RWPE2 (cell line): ENCODE measurements at regions not wholly inside any gene's neighbourhood (a gene's known extent, or its start where the extent isn't known, plus 50 kb on each side); places are given as distances from the start of the nearest gene placed in this dataset.

Source experiments
- ATAC-seq: fragments of 200-7000 bp; cut with Tn5 transposase; 3 replicates; pipeline ENCODE4 v1.9.1; 2021; ENCODE audit warnings: low read depth
- DNase-seq: peaks from one replicate; pipeline ENCODE4 v3.0.0-alpha.2; 2020; ENCODE audit warnings: low spot score
- H3K27ac ChIP-seq: fragments of 450-650 bp; 2 replicates; pipeline ENCODE4 v1.5.1; 2017; ENCODE audit warnings: mild to moderate bottlenecking; ENCODE audit not compliant: poor library complexity, severe bottlenecking
- H3K27me3 ChIP-seq: fragments of 250-450 bp; sonication (Bioruptor Pico); 2 replicates; pipeline ENCODE4 v1.5.1; 2021; ENCODE audit warnings: mild to moderate bottlenecking, moderate library complexity; ENCODE audit not compliant: insufficient read depth, poor library complexity, severe bottlenecking
- H3K36me3 ChIP-seq: fragments of 250-450 bp; sonication (Bioruptor Pico); 2 replicates; pipeline ENCODE4 v1.5.1; 2020; ENCODE audit warnings: low read depth, mild to moderate bottlenecking, moderate library complexity
- H3K4me1 ChIP-seq: fragments of 250-450 bp; sonication (Bioruptor Pico); 2 replicates; pipeline ENCODE4 v1.5.1; 2021; ENCODE audit warnings: mild to moderate bottlenecking, moderate library complexity; ENCODE audit not compliant: insufficient read depth, poor library complexity, severe bottlenecking
- H3K4me3 ChIP-seq: fragments of 250-450 bp; sonication (Bioruptor Pico); 2 replicates; pipeline ENCODE4 v1.5.1; 2021; ENCODE audit warnings: mild to moderate bottlenecking, moderate library complexity; ENCODE audit not compliant: severe bottlenecking
- H3K9me3 ChIP-seq: fragments of 250-450 bp; sonication (Bioruptor Pico); 2 replicates; pipeline ENCODE4 v1.5.1; 2021; ENCODE audit warnings: mild to moderate bottlenecking, moderate library complexity; ENCODE audit not compliant: severe bottlenecking
- TF ChIP-seq, protein P1 (sequence below): fragments of 450-650 bp; IDR thresholded peaks from one replicate; pipeline ENCODE4 v1.5.1; 2017; ENCODE audit warnings: mild to moderate bottlenecking, moderate library complexity; ENCODE audit not compliant: poor library complexity, severe bottlenecking

DNA sequence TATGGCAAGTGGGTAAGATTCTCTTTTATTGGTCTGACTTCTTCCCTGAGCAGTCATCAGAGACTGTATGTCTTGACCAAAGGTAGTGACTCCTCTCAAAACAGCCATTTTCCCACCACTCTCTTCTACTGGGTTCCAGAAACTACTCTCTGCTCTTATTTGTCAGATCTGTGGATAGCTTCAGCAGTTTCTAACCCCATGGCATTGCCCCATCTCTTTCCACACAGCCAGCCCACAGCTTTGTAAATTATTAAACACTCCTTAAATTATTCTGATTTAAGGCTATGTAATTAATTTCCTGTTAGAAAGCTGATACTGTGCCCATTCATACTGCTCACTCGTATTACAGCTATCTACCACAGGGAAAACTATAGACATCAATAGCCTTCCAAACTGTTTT lies 138.4 kb upstream of the CNR1 start:
- H3K36me3 ChIP-seq: no peaks in the 10 kb centered on the region

DNA sequence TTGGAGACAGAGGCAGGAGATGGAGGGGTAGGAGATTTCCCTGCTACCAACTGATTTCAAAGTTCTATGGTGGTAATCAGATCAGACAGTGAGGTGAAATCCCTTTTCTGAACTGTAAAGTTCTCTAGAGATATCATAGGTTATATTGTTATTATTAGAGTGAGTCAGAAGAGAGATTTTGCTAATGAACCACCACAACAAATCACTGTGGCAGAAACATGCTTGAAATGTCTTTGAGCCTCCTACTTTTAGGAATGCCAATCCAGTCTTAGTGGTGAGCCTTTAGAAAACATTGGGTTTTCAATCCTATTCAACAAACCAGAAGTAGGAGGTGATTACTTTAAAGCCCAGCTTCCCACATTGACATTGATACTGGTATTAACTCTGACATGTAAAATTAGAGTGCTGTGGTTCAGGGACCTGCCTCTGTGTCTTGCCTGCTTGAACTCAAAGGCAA lies 136.7 kb upstream of the CNR1 start:
- Histone ChIP-seq H3K4me3 (no peak overlapping the region), H3K36me3 (no peaks in the 10 kb centered on the region), H3K4me1 (no peaks in the 10 kb centered on the region), H3K9me3 (no peaks in the 10 kb centered on the region), H3K27me3 (no peaks in the 10 kb centered on the region), H3K27ac (no peak overlapping the region)
- DNase-seq: no peak
- ATAC-seq: no peak
- TF ChIP-seq, protein P1, sequence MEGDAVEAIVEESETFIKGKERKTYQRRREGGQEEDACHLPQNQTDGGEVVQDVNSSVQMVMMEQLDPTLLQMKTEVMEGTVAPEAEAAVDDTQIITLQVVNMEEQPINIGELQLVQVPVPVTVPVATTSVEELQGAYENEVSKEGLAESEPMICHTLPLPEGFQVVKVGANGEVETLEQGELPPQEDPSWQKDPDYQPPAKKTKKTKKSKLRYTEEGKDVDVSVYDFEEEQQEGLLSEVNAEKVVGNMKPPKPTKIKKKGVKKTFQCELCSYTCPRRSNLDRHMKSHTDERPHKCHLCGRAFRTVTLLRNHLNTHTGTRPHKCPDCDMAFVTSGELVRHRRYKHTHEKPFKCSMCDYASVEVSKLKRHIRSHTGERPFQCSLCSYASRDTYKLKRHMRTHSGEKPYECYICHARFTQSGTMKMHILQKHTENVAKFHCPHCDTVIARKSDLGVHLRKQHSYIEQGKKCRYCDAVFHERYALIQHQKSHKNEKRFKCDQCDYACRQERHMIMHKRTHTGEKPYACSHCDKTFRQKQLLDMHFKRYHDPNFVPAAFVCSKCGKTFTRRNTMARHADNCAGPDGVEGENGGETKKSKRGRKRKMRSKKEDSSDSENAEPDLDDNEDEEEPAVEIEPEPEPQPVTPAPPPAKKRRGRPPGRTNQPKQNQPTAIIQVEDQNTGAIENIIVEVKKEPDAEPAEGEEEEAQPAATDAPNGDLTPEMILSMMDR: no peak

More for the DNA sequence above, 138.4 kb upstream of the CNR1 start:
- ATAC-seq (no peak), DNase-seq (no peak)
- Histone ChIP-seq H3K4me3 (no peak overlapping the region), H3K9me3 (no peaks in the 10 kb centered on the region), H3K27ac (no peak overlapping the region), H3K4me1 (no peaks in the 10 kb centered on the region), H3K27me3 (no peaks in the 10 kb centered on the region)
- TF ChIP-seq, protein P1: no peak

DNA sequence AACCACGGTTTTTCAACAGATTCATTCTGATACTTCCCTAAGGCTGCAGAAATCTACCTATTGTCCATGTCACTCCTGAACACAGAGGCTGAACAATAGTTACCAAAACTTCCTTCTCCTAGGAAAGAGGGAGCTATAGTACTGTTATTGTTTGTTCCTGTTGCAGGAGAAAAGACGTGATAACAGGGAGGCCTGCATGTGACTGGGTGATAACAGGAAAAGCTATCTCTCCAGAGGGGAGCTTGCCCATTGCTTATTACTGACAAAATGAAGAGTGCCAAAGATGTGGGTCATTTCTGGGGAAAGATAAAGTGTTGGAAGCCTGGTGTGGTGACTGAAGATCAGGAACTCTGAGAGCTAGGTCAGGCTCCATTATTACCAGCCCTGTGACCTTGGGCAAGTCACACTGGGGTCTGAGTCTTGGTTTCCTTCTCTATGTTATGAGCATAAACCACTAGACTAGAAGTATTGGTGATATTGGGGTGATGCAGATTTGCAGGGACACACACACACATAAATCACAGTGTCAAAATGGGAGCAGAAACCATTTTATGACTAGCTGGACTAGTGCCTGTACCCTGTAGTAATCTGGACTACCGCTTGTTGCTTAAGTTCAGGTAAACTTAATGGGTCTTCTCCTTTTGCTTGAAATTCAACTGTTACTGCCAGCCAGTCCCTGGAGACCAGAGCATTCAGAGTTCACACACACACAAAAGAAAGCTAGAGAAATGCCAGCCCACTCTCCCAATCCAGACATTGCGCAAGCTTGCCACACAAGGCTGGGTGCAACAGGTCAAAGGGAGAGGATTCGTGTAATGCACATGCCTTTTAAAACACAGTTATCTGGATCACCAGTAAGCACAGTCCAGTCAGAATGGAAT lies 136.0 kb upstream of the CNR1 start:
- H3K4me1 ChIP-seq: no peaks in the 10 kb centered on the region
- no peak overlapping the region for H3K4me3 ChIP-seq
- H3K27me3 ChIP-seq: no peaks in the 10 kb centered on the region
- no peaks in the 10 kb centered on the region for H3K9me3 ChIP-seq
- H3K36me3 ChIP-seq: no peaks in the 10 kb centered on the region
- TF ChIP-seq, protein P1: no peak
- DNase-seq: no peak
- H3K27ac ChIP-seq: no peak overlapping the region
- ATAC-seq: no peak

DNA sequence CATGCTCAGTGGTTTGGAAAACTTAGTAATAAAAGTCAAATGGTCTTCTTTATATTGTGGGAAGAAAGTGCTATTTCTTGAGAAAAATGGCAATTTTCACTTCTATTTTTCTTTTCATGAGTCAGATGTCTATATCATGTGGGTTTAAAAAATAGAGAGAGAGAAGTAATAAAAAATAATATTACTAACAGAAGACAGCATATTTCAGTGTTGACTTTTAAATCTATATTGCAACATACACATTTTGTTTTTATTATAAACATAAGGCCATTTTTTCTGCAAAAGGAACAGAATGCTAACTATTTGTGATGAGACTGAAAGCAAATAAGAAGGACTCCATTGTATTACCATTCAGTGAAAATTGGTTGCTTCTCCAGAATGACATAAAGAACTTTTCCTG lies 135.1 kb upstream of the CNR1 start:
- TF ChIP-seq, protein P1: no peak
- no peaks in the 10 kb centered on the region for H3K9me3 ChIP-seq
- H3K36me3 ChIP-seq: no peaks in the 10 kb centered on the region
- no peaks in the 10 kb centered on the region for H3K27me3 ChIP-seq
- H3K4me3 ChIP-seq: no peak overlapping the region
- H3K4me1 ChIP-seq: no peaks in the 10 kb centered on the region
- ATAC-seq: no peak
- H3K27ac ChIP-seq: no peak overlapping the region
- no peak for DNase-seq
